K562 (cell line): ENCODE measurements at regions not wholly inside any gene's neighbourhood (a gene's known extent, or its start where the extent isn't known, plus 50 kb on each side); places are given as distances from the start of the nearest gene placed in this dataset.

ENCODE experiments used
- CREBBP ChIP-seq: IDR thresholded peaks from one replicate; pipeline ENCODE4 v1.6.1; 2012; ENCODE audit warnings: low read depth, mild to moderate bottlenecking, control low read depth, inconsistent platforms, low read length
- HMG20A ChIP-seq: fragments of 450-650 bp; formaldehyde crosslinking; conservative IDR thresholded peaks from 2 replicates; pipeline ENCODE4 v1.4.0; 2020; ENCODE audit warnings: mild to moderate bottlenecking, mixed read lengths
- KAT8 ChIP-seq: fragments of 450-650 bp; IDR thresholded peaks from 2 replicates; pipeline ENCODE4 v1.6.1; 2016; ENCODE audit warnings: low read depth, mild to moderate bottlenecking
- MYC ChIP-seq, 2 experiments: fragments of 250-450 bp in 1 of 2; sonication (Bioruptor Pico) in 1 of 2; IDR thresholded peaks; 2 replicates each; pipeline versions ENCODE4 v1.5.1 to v1.6.1; 2012 to 2021; ENCODE audit warnings: low read depth in 2 of 2, borderline replicate concordance in 1 of 2, improper control_type of control experiment in 1 of 2, low read length in 1 of 2, mild to moderate bottlenecking in 1 of 2, moderate library complexity in 1 of 2
- PRPF4 ChIP-seq: fragments of 200-400 bp; formaldehyde crosslinking; IDR thresholded peaks from one replicate; pipeline ENCODE4 v1.6.1; 2017; ENCODE audit warnings: low read length, low read depth, mild to moderate bottlenecking; ENCODE audit not compliant: insufficient read depth, poor library complexity, severe bottlenecking
- ZNF12 ChIP-seq: sonication (generic); formaldehyde crosslinking; IDR thresholded peaks from 2 replicates; pipeline ENCODE4 v1.4.0; 2020; ENCODE audit warnings: mild to moderate bottlenecking, missing genetic modification reagents
- ZNF79 ChIP-seq: fragments of 250-450 bp; sonication (Bioruptor Pico); IDR thresholded peaks from 2 replicates; pipeline ENCODE4 v1.4.0; 2020; ENCODE audit warnings: low read depth, mild to moderate bottlenecking, moderate library complexity
- TF ChIP-seq, protein P1 (sequence below): sonication (generic); formaldehyde crosslinking; IDR thresholded peaks from 2 replicates; pipeline ENCODE4 v1.8.1; 2022; ENCODE audit warnings: missing genetic modification reagents
- TF ChIP-seq, protein P2 (sequence below): sonication (generic); formaldehyde crosslinking; IDR thresholded peaks from 2 replicates; pipeline ENCODE4 v1.8.1; 2023; ENCODE audit warnings: mild to moderate bottlenecking, missing genetic modification reagents
- TF ChIP-seq, protein P3 (sequence below): fragments of 250-450 bp; sonication (Bioruptor Pico); IDR thresholded peaks from 2 replicates; pipeline ENCODE4 v1.4.0; 2020

DNA sequence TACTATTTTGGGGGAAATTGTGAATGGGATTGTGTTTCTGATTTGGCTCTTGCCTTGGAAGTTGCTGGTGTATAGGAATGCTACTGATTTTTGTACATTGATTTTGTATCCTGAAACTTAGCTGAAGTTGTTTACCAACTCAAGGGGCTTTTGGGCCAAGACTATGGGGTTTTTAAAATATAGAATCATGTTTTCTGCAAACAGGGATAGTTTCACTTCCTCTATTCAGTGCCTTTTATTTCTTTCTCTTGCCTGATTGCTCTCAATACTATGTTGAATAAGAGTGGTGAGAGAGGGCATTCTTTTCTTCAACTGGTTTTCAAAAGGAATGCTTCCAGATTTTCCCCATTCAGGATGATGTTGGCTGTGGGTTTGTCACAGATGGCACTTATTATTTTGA is 1383.8 kb upstream of the ACVR2A start (continued):
- TF ChIP-seq KAT8 (no peak), MYC (IDR thresholded peaks at IDR 0.05; ENCODE audit: low read depth, low read length) (no peak), MYC (CRISPR knock-in tag; IDR thresholded peaks at IDR 0.05; ENCODE audit: borderline replicate concordance, low read depth) (no peak), PRPF4 (no peak), CREBBP (no peak), ZNF12 (CRISPR knock-in tag) (no peak), ZNF79 (CRISPR knock-in tag) (no peak), HMG20A (CRISPR knock-in tag) (no peak)
- TF ChIP-seq, protein P1, sequence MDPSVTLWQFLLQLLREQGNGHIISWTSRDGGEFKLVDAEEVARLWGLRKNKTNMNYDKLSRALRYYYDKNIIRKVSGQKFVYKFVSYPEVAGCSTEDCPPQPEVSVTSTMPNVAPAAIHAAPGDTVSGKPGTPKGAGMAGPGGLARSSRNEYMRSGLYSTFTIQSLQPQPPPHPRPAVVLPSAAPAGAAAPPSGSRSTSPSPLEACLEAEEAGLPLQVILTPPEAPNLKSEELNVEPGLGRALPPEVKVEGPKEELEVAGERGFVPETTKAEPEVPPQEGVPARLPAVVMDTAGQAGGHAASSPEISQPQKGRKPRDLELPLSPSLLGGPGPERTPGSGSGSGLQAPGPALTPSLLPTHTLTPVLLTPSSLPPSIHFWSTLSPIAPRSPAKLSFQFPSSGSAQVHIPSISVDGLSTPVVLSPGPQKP = no peak
- TF ChIP-seq, protein P2, sequence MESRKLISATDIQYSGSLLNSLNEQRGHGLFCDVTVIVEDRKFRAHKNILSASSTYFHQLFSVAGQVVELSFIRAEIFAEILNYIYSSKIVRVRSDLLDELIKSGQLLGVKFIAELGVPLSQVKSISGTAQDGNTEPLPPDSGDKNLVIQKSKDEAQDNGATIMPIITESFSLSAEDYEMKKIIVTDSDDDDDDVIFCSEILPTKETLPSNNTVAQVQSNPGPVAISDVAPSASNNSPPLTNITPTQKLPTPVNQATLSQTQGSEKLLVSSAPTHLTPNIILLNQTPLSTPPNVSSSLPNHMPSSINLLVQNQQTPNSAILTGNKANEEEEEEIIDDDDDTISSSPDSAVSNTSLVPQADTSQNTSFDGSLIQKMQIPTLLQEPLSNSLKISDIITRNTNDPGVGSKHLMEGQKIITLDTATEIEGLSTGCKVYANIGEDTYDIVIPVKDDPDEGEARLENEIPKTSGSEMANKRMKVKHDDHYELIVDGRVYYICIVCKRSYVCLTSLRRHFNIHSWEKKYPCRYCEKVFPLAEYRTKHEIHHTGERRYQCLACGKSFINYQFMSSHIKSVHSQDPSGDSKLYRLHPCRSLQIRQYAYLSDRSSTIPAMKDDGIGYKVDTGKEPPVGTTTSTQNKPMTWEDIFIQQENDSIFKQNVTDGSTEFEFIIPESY = no peak
- TF ChIP-seq, protein P3, sequence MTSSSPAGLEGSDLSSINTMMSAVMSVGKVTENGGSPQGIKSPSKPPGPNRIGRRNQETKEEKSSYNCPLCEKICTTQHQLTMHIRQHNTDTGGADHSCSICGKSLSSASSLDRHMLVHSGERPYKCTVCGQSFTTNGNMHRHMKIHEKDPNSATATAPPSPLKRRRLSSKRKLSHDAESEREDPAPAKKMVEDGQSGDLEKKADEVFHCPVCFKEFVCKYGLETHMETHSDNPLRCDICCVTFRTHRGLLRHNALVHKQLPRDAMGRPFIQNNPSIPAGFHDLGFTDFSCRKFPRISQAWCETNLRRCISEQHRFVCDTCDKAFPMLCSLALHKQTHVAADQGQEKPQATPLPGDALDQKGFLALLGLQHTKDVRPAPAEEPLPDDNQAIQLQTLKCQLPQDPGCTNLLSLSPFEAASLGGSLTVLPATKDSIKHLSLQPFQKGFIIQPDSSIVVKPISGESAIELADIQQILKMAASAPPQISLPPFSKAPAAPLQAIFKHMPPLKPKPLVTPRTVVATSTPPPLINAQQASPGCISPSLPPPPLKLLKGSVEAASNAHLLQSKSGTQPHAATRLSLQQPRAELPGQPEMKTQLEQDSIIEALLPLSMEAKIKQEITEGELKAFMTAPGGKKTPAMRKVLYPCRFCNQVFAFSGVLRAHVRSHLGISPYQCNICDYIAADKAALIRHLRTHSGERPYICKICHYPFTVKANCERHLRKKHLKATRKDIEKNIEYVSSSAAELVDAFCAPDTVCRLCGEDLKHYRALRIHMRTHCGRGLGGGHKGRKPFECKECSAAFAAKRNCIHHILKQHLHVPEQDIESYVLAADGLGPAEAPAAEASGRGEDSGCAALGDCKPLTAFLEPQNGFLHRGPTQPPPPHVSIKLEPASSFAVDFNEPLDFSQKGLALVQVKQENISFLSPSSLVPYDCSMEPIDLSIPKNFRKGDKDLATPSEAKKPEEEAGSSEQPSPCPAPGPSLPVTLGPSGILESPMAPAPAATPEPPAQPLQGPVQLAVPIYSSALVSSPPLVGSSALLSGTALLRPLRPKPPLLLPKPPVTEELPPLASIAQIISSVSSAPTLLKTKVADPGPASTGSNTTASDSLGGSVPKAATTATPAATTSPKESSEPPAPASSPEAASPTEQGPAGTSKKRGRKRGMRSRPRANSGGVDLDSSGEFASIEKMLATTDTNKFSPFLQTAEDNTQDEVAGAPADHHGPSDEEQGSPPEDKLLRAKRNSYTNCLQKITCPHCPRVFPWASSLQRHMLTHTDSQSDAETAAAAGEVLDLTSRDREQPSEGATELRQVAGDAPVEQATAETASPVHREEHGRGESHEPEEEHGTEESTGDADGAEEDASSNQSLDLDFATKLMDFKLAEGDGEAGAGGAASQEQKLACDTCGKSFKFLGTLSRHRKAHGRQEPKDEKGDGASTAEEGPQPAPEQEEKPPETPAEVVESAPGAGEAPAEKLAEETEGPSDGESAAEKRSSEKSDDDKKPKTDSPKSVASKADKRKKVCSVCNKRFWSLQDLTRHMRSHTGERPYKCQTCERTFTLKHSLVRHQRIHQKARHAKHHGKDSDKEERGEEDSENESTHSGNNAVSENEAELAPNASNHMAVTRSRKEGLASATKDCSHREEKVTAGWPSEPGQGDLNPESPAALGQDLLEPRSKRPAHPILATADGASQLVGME = no peak
